ENCODE measurements at regions not wholly inside any gene's neighbourhood (a gene's known extent, or its start where the extent isn't known, plus 50 kb on each side); places are given as distances from the start of the nearest gene placed in this dataset.

GRCh38 chr6:142566628-142567396 lies 265.0 kb downstream of the ADGRG6 start:
- peak; percentile 85 to 87 for ATAC-seq

GRCh38 chr6:142567461-142567860 lies 265.7 kb downstream of the ADGRG6 start:
- no peaks in the 10 kb centered on the region for H3K9me3 ChIP-seq
- no peak for FAIRE-seq

More at GRCh38 chr6:142566628-142567396, 265.0 kb downstream of the ADGRG6 start:
- H3K27ac ChIP-seq: no peak overlapping the region
- DNase-seq (ENCODE audit: low read depth in 1 of 2, low spot score in 1 of 2) (peak; percentile 38 to 57), FAIRE-seq (no peak)
- H3K4me3 ChIP-seq: no peak overlapping the region
- 47% methylated on average over 10 of the region's 10 CpGs for WGBS (ENCODE audit: missing lambda C conversion rate)
- ChIA-PET POLR2A (no interaction called here), CTCF (interaction anchor here (0.6 to 2.5 kb wide), 14 partner anchors 9 to 881 kb away, joined by 3 to 9 read pairs (median 3); no protein-coding TSS in a partner anchor)
- TF ChIP-seq CHD2 (IDR thresholded peaks at IDR 0.05; ENCODE audit: low read length, partially characterized antibody) (no peak), RAD21 (conservative IDR thresholded peaks at IDR 0.05 in 1 of 2, IDR thresholded peaks at IDR 0.05 in 1 of 2) (peak; percentile 64 to 69; a peak in 4 of 5 replicates), CTCF (IDR thresholded peaks at IDR 0.05) (peak; percentile 64), MAX (IDR thresholded peaks at IDR 0.05) (no peak), ZFP36 (IDR thresholded peaks at IDR 0.05; ENCODE audit: borderline replicate concordance, partially characterized antibody) (no peak), SMC3 (IDR thresholded peaks at IDR 0.05) (peak; percentile 68)
- H3K9me3 ChIP-seq: no peaks in the 10 kb centered on the region
- H3K4me2 ChIP-seq: no peak overlapping the region
- H3K4me1 ChIP-seq: no peaks in the 10 kb centered on the region

GRCh38 chr6:142568857-142569597 lies 267.2 kb downstream of the ADGRG6 start:
- CTCF ChIA-PET: interaction anchor here (1.1 kb wide), 2 partner anchors 16 to 858 kb away, joined by 3 to 4 read pairs; no protein-coding TSS in a partner anchor
- Histone ChIP-seq H3K27ac (no peak overlapping the region), H3K4me1 (no peaks in the 10 kb centered on the region), H3K4me3 (no peak overlapping the region), H3K4me2 (no peak overlapping the region), H3K9me3 (0 out of 3 replicates have a peak, but pooled peaks cover 5% of the 10 kb centered on the region)
- 86% methylated on average over 1 of the region's 1 CpG for WGBS (ENCODE audit: missing lambda C conversion rate)
- DNase-seq (ENCODE audit: low read depth in 1 of 2, low spot score in 1 of 2) (no peak), ATAC-seq (no peak), FAIRE-seq (no peak)
- POLR2A ChIA-PET: interaction anchor here (0.5 kb wide), 1 partner anchor 105 kb away, joined by 3 read pairs; no protein-coding TSS in a partner anchor
- TF ChIP-seq ZC3H11A (IDR thresholded peaks at IDR 0.05): no peak
- no peak for TF ChIP-seq MAFK (IDR thresholded peaks at IDR 0.05; ENCODE audit: partially characterized antibody)
- no peak for TF ChIP-seq NR3C1 (IDR thresholded peaks at IDR 0.05)
- TF ChIP-seq MYC (IDR thresholded peaks at IDR 0.05; ENCODE audit: borderline replicate concordance, low read length): no peak
- TF ChIP-seq ESRRA (IDR thresholded peaks at IDR 0.05; ENCODE audit: borderline replicate concordance, low read length): no peak
- TF ChIP-seq ATOH8 (CRISPR knock-in tag; IDR thresholded peaks at IDR 0.05; ENCODE audit: low read depth): no peak
- TF ChIP-seq NPAS2 (CRISPR knock-in tag; IDR thresholded peaks at IDR 0.05; ENCODE audit: borderline replicate concordance): no peak
- no peak for TF ChIP-seq RFX5 (IDR thresholded peaks at IDR 0.05)
- no peak for TF ChIP-seq GATA3 (IDR thresholded peaks at IDR 0.05; ENCODE audit: borderline replicate concordance)
- TF ChIP-seq CEBPB (IDR thresholded peaks at IDR 0.05): no peak
- TF ChIP-seq HOXB13 (CRISPR knock-in tag; IDR thresholded peaks at IDR 0.05; ENCODE audit: low read depth): no peak
- TF ChIP-seq HOXA7 (CRISPR knock-in tag; IDR thresholded peaks at IDR 0.05): no peak
- no peak for TF ChIP-seq BHLHE40 (IDR thresholded peaks at IDR 0.05; ENCODE audit: low read depth, low read length)
- TF ChIP-seq HMGXB4 (CRISPR knock-in tag; IDR thresholded peaks at IDR 0.05; ENCODE audit: borderline replicate concordance): no peak
- TF ChIP-seq KDM5A (IDR thresholded peaks at IDR 0.05): no peak
- TF ChIP-seq RCOR1 (IDR thresholded peaks at IDR 0.05; ENCODE audit: low read depth, low read length): no peak

More at GRCh38 chr6:142567461-142567860, 265.7 kb downstream of the ADGRG6 start:
- Histone ChIP-seq H3K4me3 (no peak overlapping the region), H3K4me2 (no peak overlapping the region), H3K4me1 (no peaks in the 10 kb centered on the region), H3K27ac (no peak overlapping the region)
- DNase-seq (ENCODE audit: low read depth in 1 of 2, low spot score in 1 of 2) (no peak), ATAC-seq (no peak)
- TF ChIP-seq RNF2 (IDR thresholded peaks at IDR 0.05; ENCODE audit: borderline replicate concordance, low read depth) (no peak), RCOR1 (IDR thresholded peaks at IDR 0.05; ENCODE audit: low read depth, low read length) (no peak), KDM5A (IDR thresholded peaks at IDR 0.05) (no peak)
- CTCF ChIA-PET: interaction anchor here (0.6 to 2.5 kb wide), 4 partner anchors 9 to 881 kb away, joined by 3 to 9 read pairs (median 4); no protein-coding TSS in a partner anchor
- POLR2A ChIA-PET: no interaction called here
- WGBS (ENCODE audit: missing lambda C conversion rate): 7% methylated on average over 3 of the region's 3 CpGs
